Head of caudate nucleus (tissue), 42 donors: ENCODE measurements at regions not wholly inside any gene's neighbourhood (a gene's known extent, or its start where the extent isn't known, plus 50 kb on each side); places are given as distances from the start of the nearest gene placed in this dataset.

Experiments used
- DNase-seq, 42 donors: peaks; one replicate each; pipeline versions ENCODE4 v3.0.0 to v3.0.0-alpha.2; 2020 to 2021; ENCODE audit warnings: mixed read lengths in 7 of 42
- intact Hi-C: fragments of 100-400 bp; cut with DNase I; formaldehyde crosslinking; loops from one replicate; pipeline ENCODE4 v1.15.0; 2022

DNA sequence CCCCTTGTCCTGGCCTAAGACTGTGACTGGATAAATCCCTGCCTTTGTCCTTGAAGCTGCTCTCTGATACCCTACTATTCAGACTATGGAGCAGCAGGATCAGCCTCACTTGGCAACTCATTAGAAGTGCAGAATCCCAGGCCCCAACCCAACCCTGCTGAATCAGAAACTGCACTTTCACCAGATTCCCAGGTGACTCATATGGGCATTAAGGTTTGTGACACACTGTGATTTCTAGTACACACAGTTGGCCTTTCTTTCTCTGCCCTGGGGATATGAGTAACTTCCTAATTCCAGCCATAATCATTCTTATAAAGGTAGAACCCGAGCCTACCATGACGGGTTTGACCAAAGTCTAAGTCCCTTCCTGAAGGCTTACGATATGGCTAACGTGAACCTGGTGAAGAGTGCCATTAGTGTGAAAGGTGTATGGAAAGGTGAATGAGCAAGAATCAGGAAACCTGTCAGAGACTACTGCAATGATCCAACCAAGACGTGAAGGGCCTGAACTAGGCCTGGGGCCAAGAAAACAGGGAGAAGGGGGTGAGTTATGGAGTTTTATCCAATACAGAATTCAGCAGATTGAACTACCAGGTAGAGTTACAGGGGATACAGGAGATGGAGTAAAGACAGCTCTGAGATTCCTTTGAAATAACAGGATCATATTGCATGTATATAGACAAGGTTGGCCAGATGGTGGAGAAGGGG is 533.0 kb downstream of the BNC2 start:
- intact Hi-C loops = no loop called here
- no peak for DNase-seq

DNA sequence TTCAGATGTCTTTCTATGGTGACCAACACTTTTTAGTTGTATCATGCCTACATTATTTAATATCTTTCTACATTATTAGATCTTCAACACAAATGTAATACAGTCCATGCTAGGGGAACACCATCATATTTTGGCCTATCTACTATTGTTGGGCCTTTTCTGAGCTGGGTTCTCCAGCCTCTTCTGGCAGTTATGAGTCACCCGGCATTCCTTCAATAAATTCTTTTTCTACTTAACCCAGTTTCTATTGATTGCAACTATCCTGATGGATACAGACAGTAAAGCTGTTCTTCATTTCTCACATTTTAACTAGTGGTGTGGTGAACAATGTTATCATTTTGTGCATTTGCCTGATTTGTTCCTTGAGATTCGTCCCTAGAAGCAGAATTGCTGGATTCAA is 529.3 kb downstream of the BNC2 start:
- no peak for DNase-seq
- intact Hi-C loops = no loop called here

DNA sequence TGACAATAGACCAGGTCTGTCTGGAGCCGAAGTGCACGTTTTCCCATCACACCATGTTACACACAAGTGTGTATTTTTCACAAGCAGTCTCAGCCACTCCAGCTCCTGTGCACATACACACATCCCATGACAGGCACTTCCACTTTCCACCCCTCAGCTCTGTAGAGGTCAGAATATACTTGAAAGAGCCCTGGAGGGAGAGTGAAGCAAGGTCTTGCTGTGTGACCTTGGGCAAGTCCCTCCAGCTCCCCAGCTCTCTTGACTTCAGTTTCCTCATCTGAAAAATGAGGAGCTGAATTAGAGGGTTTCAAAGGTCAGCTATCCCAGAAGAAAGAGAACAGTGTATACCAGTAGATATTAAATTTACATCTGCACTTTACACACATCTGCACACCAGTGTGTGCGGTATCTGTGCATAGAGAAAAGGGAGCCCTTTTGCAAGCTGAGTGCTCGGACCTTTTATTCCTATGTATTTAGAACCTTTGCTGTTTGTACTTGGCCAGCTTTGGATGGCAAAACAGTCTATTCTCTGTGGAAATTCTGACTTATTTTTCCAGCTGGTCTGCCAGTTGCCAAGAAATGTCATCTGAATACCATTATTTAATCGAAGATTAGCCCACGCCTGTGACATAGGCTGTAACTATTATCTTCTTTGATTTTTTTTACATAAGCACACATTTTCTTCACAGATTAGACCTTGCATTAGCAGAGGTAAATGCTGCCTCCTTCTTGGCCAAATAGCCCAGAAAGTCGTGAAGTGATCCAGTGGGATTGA is 528.0 kb downstream of the BNC2 start:
- intact Hi-C loops = no loop called here
- no peak for DNase-seq

DNA sequence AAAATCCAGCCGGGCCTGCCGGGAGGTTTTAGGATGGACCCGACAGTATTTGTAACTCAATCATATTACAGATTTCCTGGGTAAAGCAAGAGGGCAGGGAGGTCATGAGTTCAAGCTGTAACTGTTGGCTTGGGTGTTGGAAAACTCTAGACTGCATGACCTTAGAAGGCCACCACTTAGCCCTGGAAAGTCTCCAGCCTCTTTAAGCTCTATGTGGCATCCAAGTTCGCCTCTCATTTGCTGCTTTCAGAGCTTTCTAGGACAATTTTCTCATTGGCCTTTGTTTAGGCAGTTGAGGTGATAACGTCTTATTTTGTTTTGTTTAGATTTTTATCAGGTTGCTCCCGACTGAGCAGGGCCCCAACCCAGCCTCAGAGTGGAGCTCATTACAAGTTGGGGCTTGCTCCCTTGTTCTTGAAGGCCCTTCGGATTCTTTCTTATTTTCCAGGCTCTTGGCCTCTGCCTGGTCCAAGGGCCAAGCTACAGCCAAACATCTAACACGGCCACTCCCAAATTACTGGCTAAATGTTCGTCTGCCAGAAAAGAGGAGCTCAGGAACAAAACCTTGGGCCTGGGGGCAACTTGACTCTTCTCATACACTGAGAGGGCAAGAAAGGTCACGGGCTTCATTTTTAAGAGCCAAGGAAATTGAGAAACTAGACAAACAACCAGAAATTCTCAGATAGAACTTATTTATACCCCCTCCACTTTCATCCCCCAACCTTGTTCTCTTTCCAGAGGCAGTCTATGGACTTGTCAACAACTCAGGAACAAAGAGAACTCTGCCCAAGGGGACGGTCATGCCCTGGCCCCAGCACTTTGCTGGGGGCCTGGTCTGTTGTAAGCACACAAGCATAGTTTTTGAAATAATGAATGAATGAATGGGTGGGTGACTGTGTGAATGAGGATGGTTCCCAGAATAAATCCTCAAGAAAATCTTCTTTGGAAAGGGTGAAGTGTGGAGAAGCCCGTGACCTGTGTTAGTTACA is 526.9 kb downstream of the BNC2 start:
- no peak for DNase-seq
- intact Hi-C loops = no loop called here

DNA sequence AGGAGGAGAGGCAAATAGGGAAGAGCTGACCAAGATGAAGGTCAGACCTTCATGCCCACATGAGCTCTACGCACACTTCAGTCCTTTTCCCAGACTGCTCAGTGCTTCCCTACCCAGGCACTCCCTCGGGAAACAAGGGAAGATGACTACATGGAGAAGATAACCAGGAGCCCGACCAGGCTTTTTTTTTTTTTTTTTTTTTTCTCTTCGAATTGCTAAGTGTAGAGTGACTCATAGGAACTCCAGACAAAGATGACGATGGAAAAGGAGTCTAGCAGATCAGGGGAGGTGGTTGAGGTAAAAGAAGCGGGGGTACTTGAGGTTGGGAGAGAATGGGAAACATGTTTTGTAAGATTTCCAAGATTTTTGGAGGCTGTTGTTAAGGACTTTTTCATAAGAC is 526.1 kb downstream of the BNC2 start:
- intact Hi-C loops = no loop called here

DNA sequence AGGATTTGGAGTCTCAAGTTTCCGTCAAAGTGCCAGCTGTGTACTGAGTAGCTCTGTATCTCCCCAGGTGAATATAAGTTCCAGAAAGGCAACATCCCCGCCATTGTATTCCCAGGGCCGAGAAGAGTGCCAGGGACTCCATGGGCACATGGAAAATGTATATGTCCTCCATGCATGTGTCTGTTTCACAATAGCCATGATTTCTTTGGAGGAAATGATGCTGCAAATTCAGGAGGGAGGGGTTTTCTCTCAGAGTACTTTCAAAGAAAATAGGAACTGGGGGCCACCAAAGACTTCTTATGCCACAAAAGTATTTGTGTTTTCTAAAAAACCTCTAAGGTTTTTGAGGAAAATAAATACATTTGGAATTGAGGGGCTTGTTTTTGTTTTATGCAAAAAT is 524.6 kb downstream of the BNC2 start:
- intact Hi-C loops = no loop called here
- DNase-seq = no peak

More for the DNA sequence above, 526.1 kb downstream of the BNC2 start:
- DNase-seq = no peak

DNA sequence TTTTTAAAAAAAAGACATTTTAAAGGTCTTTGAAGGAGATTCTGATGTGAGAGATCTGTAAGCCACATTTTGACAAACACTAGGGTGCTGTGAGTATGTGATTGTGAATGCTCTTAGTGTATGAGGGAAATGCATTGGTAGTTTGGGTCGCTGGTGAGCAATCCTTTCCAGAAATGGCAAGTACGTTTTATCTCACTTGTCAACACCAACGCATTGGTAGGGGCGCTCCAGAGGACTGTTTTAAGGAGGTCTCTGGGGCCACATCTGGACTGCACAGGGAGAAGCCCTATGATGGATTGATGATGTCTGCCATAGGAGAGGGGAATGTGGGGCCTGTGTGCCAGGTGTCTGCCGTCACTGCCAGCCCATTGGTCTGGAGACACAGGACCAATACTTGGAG is 522.6 kb downstream of the BNC2 start:
- no peak for DNase-seq
- intact Hi-C loops = no loop called here

DNA sequence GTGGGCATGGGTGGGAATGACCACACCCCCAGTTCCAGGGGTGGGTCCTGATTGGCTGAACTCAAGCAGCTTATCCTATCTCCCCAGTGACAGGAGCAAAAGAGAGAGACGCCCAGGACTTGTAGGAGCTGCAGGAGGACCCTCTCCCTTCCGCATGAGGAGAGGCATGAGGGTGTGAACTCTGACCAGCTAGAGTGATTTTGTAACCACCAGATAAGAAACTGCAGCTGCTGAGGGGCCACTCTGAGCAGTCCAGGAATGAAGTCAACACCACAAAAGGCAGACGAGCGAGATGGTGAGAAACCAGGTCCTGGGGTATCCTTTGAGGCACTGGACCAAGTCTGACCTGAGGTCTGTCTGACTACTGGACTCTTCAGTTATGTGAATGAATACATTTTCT is 521.9 kb downstream of the BNC2 start:
- intact Hi-C loops = no loop called here
- DNase-seq = no peak

DNA sequence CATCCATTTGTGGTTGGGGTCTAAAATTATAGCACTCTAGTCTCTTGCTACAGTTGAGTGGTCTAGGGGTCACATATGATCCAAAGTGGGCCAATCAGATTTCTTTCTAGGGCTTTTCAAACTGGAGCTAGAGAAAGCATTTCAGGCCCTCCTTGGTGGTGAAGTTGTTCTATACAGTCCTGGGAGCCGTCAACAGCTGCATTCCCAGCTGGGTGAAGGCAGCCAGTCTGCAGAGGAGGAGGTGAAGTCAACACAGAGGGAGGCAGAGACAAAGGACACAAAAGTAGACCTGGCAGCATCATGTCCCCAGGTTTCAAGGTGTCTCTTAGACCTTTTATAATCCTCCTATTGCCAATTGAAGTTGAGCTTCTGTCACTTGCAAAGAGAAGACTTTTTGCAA is 518.2 kb downstream of the BNC2 start:
- DNase-seq = no peak
- intact Hi-C loops = no loop called here

DNA sequence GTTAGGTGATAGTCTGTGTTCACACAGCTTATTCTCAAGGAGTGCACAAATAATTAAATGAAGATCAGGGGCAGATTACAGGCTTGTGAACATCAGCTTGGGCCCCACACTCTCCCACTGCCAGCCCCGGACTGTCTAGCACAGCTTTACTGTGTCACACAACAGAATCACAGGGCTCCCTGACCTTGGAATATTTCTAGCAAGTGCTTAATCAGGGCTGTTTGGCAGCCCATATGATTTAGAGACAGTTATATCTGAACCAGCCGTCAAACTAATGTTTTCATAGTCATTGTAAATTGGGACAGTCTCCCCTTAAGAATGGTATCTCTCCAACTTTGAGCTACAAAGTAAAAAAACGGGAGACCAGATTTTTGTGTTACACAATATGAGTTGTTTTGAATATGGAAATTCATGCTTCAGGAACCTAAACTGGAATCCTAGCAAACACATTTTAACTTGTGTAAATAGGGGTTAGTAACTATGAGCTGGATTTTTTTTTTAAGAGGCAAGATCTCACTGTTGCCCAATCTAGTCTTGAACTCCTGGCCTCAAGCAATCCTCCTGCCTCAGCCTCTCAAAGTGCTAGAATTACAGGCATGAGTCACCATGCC is 517.6 kb downstream of the BNC2 start:
- DNase-seq = no peak
- intact Hi-C loops = no loop called here

DNA sequence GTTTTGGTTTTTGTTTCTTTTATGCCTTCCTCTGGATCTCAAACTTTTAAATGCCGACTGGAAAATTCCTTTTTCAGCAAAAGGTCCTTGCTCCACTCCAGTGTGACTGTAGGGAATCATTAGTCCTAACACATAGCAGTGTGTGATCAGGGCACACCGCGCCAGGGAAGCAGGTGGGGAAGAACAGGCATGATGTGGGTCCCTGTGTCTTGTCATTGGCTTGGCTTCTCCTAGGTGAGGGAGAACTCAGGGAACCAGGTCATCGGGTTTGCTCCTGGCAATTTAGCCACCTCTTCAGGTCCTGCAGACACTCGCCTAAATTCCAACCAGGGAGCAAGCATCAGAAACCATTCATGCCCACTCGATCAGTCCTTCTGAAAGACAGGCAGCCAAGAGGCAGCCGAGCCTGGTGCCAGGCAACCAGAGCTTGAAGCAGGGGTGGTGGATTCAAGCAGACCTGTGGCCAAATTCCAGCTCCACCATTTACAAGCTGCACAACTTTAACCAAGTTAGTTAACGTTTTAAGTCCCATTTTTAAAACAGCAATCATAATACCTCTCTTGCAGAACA is 514.2 kb downstream of the BNC2 start:
- intact Hi-C loops = no loop called here
- no peak for DNase-seq

DNA sequence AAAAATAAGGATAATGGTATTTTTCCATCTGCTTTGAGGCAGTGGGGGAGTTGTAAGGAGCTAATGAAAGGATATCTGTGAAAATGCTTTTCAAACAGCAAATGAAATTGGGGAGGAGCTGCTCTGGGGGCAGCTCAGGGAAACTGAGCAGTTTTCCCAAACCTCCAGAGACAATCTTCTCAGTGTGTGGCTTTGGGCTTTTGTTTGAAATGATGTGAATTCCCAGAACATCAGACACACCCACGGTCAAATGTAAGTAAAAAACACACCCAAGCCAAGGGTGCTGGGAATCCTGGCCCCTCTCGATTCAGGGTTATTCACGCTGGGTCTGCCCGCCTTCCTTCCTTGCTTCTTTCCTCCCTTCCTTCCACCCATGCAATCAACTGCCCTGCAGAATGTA is 512.6 kb downstream of the BNC2 start:
- DNase-seq = no peak
- intact Hi-C loops = no loop called here

DNA sequence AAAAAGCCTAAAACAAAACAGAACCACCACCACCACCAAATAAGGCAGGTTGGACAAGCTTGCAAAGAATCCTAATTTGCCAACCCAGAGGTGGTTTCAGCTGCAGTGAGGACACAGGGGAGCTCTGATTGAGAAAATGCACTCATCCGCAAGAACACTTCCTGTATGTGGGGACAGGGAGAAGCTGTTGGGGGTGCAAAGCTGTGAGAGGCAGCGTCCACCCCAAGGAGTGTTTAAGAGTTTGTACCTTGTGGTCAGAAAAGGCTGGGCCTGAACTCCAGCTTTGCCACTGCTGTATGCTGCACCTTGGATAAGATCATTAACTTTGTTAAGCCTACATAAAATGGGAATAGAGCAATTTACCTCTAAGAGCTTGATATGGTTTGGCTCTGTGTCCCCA is 511.7 kb downstream of the BNC2 start:
- intact Hi-C loops = no loop called here
- no peak for DNase-seq
